ENCODE measurements at regions not wholly inside any gene's neighbourhood (a gene's known extent, or its start where the extent isn't known, plus 50 kb on each side); places are given as distances from the start of the nearest gene placed in this dataset.
"Not testable (repeated sequence)": the region's sequence is repeated elsewhere in the genome, so short reads cannot be mapped to it uniquely, and the experiment has no call there.

GRCh38 chr4:188960411-188961093 lies 821.3 kb downstream of the TRIML1 start:
- intact Hi-C loops (cut with DNase I) = loop anchor here (10.0 kb wide), 1 partner anchor 154 kb away; no protein-coding TSS in a partner anchor
- DNase-seq = no peak
- Histone ChIP-seq H3K9me3 (no peaks in the 10 kb centered on the region), H3K27me3 (no peaks in the 10 kb centered on the region), H3K27ac (no peak overlapping the region), H3K4me1 (no peaks in the 10 kb centered on the region), H3K4me3 (replicated peaks in 1 of 3) (no peak overlapping the region), H3K36me3 (no peaks in the 10 kb centered on the region)
- WGBS, 2 donors = 66% methylated on average over 4 of the region's 4 CpGs
- TF ChIP-seq POLR2A (IDR thresholded peaks at IDR 0.05) = no peak
- TF ChIP-seq CTCF (IDR thresholded peaks at IDR 0.05) = no peak

- no peaks in the 10 kb centered on the region for H3K36me3 ChIP-seq
- no peak overlapping the region for H3K4me3 ChIP-seq (replicated peaks in 1 of 3)
- TF ChIP-seq CTCF (IDR thresholded peaks at IDR 0.05) (peak in 5 of 6 experiments; percentile 12 to 54 (median 52)), POLR2A (IDR thresholded peaks at IDR 0.05) (no peak)
- peak; percentile 12 to 14 for DNase-seq
- H3K4me1 ChIP-seq = peaks cover 19 to 25% of the 10 kb centered on the region in 2 donors
- intact Hi-C loops (cut with DNase I) = no loop called here
- no peaks in the 10 kb centered on the region for H3K27me3 ChIP-seq
- 29 to 37% methylated on average over 3 of the region's 3 CpGs for WGBS, 2 donors
- H3K9me3 ChIP-seq = no peaks in the 10 kb centered on the region
- H3K27ac ChIP-seq = no peak overlapping the region
Observed at GRCh38 chr4:188971125-188971524, 831.9 kb downstream of the TRIML1 start.

GRCh38 chr4:188975271-188975670 lies 836.0 kb downstream of the TRIML1 start:
- TF ChIP-seq CTCF (IDR thresholded peaks at IDR 0.05) = peak in 3 of 6 experiments; percentile 45 to 58 (median 51)
- peak in 1 of 2 donors; percentile 8 for TF ChIP-seq POLR2A (IDR thresholded peaks at IDR 0.05)
- Histone ChIP-seq H3K27ac (peak overlapping the region; percentile 69 to 91 (median 81)), H3K36me3 (no peaks in the 10 kb centered on the region), H3K4me1 (peaks cover 30 to 31% of the 10 kb centered on the region in 2 donors), H3K27me3 (no peaks in the 10 kb centered on the region), H3K4me3 (replicated peaks in 1 of 3) (no peak overlapping the region), H3K9me3 (no peaks in the 10 kb centered on the region)
- intact Hi-C loops (cut with DNase I) = no loop called here
- WGBS, 2 donors = 62 to 69% methylated on average over 9 of the region's 10 CpGs
- peak; percentile 81 to 87 for DNase-seq

- Histone ChIP-seq H3K4me1 (peaks cover 29 to 34% of the 10 kb centered on the region in 2 donors), H3K9me3 (no peaks in the 10 kb centered on the region), H3K27ac (peak overlapping the region; percentile 69 to 91 (median 81)), H3K4me3 (replicated peaks in 1 of 3) (no peak overlapping the region), H3K27me3 (no peaks in the 10 kb centered on the region), H3K36me3 (no peaks in the 10 kb centered on the region)
- DNase-seq = peak; percentile 9 to 10
- TF ChIP-seq CTCF (IDR thresholded peaks at IDR 0.05) = no peak
- TF ChIP-seq POLR2A (IDR thresholded peaks at IDR 0.05) = no peak
- WGBS, 2 donors = 4 to 5% methylated on average over 2 of the region's 2 CpGs
- intact Hi-C loops (cut with DNase I) = no loop called here
Observed at GRCh38 chr4:188976644-188977115, 837.4 kb downstream of the TRIML1 start.

GRCh38 chr4:188977232-188977631 lies 838.0 kb downstream of the TRIML1 start:
- Histone ChIP-seq H3K27ac (peak overlapping the region; percentile 69 to 91 (median 81)), H3K4me1 (peaks cover 29 to 34% of the 10 kb centered on the region in 2 donors)
- H3K27me3 ChIP-seq; H3K4me3 ChIP-seq (replicated peaks in 1 of 3); DNase-seq; H3K36me3 ChIP-seq; intact Hi-C loops (cut with DNase I); H3K9me3 ChIP-seq: not testable (repeated sequence)
- 79 to 83% methylated on average over 6 of the region's 6 CpGs for WGBS, 2 donors

Data from thyroid gland (tissue), 4 donors.